SK-N-SH treated with all-trans-retinoic acid at 6 μM for 48 hours (cell line): ENCODE measurements at regions not wholly inside any gene's neighbourhood (a gene's known extent, or its start where the extent isn't known, plus 50 kb on each side); places are given as distances from the start of the nearest gene placed in this dataset.

Experiments used
- TOX ChIP-seq: fragments of 250-450 bp; sonication (Bioruptor Pico); IDR thresholded peaks from 2 replicates; pipeline ENCODE4 v1.8.0; 2021; ENCODE audit warnings: mild to moderate bottlenecking, moderate library complexity, borderline replicate concordance
- ZNF565 ChIP-seq: fragments of 450-650 bp; formaldehyde crosslinking; conservative IDR thresholded peaks from 2 replicates; pipeline ENCODE4 v1.5.0; 2020; ENCODE audit warnings: low read depth, mild to moderate bottlenecking, moderate library complexity
- ZNF70 ChIP-seq: fragments of 450-650 bp; formaldehyde crosslinking; IDR thresholded peaks from 2 replicates; pipeline ENCODE4 v1.5.0; 2020; ENCODE audit warnings: mild to moderate bottlenecking, moderate library complexity

DNA sequence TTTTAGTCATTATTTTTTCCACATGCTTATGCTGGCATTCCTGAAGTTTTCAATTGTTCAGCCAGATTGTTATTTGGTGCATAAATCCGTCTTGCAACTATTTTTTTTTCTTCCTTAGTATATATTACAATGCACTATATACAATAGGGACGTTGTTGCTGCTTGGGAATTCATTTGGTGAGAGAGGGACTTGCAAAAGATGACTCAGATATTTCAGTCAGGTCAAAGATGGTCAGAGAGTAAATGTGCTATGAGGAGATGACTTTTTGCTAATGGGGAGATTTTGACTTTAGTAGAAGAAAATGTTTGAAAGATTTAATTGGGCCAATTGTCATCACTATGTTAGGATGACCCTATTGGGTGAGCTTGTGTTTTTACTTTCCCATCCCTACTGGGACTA, 348.4 kb upstream of the MTPN start:
- TF ChIP-seq ZNF565 (CRISPR knock-in tag), result no peak
- TF ChIP-seq TOX (CRISPR knock-in tag), result no peak
- no peak for TF ChIP-seq ZNF70 (CRISPR knock-in tag)
